ENCODE measurements at regions not wholly inside any gene's neighbourhood (a gene's known extent, or its start where the extent isn't known, plus 50 kb on each side); places are given as distances from the start of the nearest gene placed in this dataset.

DNA sequence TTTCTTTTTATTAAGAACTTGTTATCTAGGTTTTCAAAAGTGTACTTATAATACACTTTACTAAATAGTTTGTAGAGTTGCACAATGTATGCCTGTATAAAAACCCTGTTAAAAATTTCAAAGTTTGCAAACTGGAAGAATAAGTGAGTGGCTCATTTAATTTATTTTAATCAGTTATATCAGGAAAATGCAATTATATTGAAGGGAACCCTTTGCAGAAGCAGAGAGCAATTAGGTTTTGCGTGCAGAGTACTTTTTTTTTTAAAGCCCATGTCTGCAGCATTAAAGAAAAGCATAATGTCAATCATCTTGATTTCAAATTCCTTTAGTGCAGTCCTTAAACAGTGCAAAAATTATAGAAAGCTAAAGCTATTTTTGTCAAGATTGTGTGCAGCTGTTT lies 271.3 kb upstream of the LDB2 start:
- TF ChIP-seq EZH2phosphoT487 (IDR thresholded peaks at IDR 0.05; ENCODE audit: borderline replicate concordance, low read length) (no peak), CTCF (IDR thresholded peaks at IDR 0.05; ENCODE audit: low read depth, low read length, poor library complexity, severe bottlenecking) (no peak)

Measured in DOHH2 (cell line).